ENCODE measurements at regions not wholly inside any gene's neighbourhood (a gene's known extent, or its start where the extent isn't known, plus 50 kb on each side); places are given as distances from the start of the nearest gene placed in this dataset.
"Not testable (repeated sequence)": the region's sequence is repeated elsewhere in the genome, so short reads cannot be mapped to it uniquely, and the experiment has no call there.

DNA sequence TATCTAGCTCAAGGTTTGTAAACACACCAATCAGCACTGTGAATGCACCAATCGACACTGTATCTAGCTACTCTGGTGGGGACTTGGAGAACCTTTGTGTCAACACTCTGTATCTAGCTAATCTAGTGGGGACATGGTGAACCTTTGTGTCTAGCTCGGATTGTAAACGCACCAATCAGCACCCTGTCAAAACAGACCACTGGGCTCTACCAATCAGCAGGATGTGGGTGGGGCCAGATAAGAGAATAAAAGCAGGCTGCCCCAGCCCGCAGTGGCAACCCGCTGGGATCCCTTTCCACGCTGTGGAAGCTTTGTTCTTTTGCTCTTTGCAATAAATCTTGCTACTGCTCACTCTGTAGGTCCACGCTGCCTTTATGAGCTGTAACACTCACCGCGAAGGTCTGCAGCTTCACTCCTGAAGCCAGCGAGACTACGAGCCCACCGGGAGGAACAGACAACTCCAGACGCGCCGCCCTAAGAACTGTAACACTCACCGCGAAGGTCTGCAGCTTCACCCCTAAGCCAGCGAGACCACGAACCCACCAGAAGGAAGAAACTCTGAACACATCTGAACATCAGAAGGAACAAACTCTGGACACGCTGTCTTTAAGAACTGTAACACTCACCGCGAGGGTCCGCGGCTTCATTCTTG lies 128.5 kb downstream of the MRPL14 start:
- H3K36me3 Mint-ChIP-seq, H3K9me3 Mint-ChIP-seq, H3K4me3 Mint-ChIP-seq, H3K27ac Mint-ChIP-seq, CTCF ChIA-PET: not testable (repeated sequence)
- H3K27me3 Mint-ChIP-seq: peaks cover 58% of the 10 kb centered on the region
- peak; percentile 15 for DNase-seq
- H3K4me1 Mint-ChIP-seq: peaks cover 29% of the 10 kb centered on the region

DNA sequence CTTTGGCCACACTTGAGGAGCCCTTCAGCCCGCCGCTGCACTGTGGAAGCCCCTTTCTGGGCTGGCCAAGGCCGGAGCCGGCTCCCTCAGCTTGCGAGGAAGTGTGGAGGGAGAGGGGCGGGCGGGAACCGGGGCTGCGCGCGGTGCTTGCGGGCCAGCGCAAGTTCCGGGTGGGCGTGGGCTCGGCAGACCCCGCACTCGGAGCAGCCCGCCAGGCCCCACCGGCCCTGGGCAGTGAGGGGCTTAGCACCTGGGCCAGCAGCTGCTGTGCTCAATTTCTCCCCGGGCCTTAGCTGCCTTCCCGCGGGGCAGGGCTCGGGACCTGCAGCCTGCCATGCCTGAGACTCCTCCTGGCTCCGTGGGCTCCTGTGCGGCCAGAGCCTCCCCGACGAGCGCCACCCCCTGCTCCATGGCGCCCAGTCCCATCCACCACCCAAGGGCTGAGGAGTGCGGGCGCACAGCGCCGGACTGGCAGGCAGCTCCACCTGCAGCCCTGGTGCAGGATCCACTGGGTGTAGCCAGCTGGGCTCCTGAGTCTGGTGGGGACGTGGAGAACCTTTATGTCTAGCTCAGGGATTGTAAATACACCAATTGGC lies 129.2 kb downstream of the MRPL14 start:
- H3K4me1 Mint-ChIP-seq: peaks cover 29% of the 10 kb centered on the region
- peak; percentile 15 for DNase-seq
- not testable (repeated sequence) for H3K9me3 Mint-ChIP-seq

DNA sequence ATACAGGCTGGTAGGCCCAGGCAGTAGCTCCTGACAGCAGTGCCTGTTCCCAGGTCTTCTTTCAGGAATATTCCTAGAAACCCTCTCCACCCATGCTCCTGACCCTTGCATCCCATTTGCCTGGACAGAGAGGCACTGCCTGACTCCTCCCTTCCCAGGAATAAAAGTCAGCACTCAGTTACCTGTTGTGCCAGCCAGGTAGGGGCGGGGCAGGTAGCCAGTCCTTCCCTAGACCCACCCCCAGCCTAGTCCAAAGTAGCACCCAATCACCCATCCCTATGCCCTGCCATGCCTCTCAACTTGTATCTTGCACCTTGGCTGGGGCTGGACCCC lies 129.9 kb downstream of the MRPL14 start:
- Mint-ChIP-seq H3K4me3 (no peak overlapping the region), H3K27ac (no peak overlapping the region), H3K9me3 (no peaks in the 10 kb centered on the region), H3K4me1 (peaks cover 25% of the 10 kb centered on the region), H3K36me3 (no peaks in the 10 kb centered on the region), H3K27me3 (peaks cover 43% of the 10 kb centered on the region)
- CTCF ChIA-PET: interaction anchor here (1.4 kb wide), 1 partner anchor 83 kb away, joined by 3 read pairs; no protein-coding TSS in a partner anchor
- DNase-seq: no peak

More for the DNA sequence above, 129.2 kb downstream of the MRPL14 start:
- CTCF ChIA-PET, H3K36me3 Mint-ChIP-seq, H3K4me3 Mint-ChIP-seq, H3K27ac Mint-ChIP-seq: not testable (repeated sequence)
- peaks cover 51% of the 10 kb centered on the region for H3K27me3 Mint-ChIP-seq

DNA sequence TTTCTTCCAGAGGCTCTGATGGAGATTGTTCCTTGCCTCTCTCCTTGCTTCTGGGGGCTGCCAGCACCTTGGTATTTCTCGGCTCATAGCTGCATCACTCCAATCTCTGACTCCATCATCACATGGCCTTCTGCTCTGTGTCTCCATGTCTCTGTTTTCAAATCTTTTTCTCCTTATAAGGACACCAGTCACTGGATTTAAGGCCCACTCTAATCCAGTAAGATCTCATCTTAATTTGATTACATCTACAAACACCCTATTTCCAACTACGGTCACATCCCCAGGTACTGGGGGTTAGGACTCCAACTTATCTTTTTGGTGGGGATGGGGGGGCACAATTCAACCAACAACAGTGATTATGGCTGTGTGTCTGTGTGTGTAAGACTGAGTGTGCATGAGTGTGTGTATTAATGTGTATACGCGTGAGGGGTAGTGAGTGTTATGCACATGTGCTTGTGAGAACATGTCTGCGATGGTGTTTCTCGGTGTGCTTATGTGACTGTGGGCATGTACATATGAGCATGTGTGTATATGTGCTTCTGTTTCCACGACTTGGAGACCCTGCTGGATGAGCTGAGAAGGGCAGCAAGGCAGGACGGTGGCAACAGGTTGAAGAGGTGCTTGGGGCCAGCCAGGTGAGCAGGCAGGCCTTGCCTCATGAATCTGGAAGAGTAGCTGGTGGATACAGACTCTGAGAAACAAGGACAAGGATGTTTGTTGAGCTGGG lies 130.5 kb downstream of the MRPL14 start:
- H3K9me3 Mint-ChIP-seq: no peaks in the 10 kb centered on the region
- no peak overlapping the region for H3K4me3 Mint-ChIP-seq
- peaks cover 23% of the 10 kb centered on the region for H3K4me1 Mint-ChIP-seq
- peaks cover 38% of the 10 kb centered on the region for H3K27me3 Mint-ChIP-seq
- H3K36me3 Mint-ChIP-seq: no peaks in the 10 kb centered on the region
- CTCF ChIA-PET: interaction anchor here (1.4 kb wide), 1 partner anchor 83 kb away, joined by 3 read pairs; no protein-coding TSS in a partner anchor
- DNase-seq: peak; percentile 14
- no peak overlapping the region for H3K27ac Mint-ChIP-seq

DNA sequence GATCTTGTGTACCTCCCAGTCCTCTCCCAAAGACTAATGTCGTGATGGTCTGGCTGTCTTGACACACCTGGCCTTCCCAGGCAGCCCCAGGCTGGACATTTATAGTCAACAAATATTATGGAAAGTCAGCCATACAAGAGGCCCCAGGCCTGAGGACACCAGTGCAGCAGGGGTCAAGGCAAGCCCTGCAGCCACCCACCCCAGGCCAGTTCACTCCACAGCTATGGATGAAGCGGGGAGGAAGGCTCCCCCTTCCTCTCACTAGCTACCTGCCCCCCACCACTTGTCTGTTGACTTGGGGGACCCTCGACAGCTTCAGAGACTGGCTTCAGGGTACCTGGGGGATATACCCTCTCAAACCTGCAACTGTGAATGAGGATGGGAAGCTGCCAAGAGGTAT lies 132.1 kb downstream of the MRPL14 start:
- H3K27ac Mint-ChIP-seq: no peak overlapping the region
- H3K27me3 Mint-ChIP-seq: peaks cover 22% of the 10 kb centered on the region
- H3K9me3 Mint-ChIP-seq: no peaks in the 10 kb centered on the region
- DNase-seq: no peak
- CTCF ChIA-PET: no interaction called here
- peaks cover 8% of the 10 kb centered on the region for H3K4me1 Mint-ChIP-seq
- H3K4me3 Mint-ChIP-seq: no peak overlapping the region
- H3K36me3 Mint-ChIP-seq: no peaks in the 10 kb centered on the region

DNA sequence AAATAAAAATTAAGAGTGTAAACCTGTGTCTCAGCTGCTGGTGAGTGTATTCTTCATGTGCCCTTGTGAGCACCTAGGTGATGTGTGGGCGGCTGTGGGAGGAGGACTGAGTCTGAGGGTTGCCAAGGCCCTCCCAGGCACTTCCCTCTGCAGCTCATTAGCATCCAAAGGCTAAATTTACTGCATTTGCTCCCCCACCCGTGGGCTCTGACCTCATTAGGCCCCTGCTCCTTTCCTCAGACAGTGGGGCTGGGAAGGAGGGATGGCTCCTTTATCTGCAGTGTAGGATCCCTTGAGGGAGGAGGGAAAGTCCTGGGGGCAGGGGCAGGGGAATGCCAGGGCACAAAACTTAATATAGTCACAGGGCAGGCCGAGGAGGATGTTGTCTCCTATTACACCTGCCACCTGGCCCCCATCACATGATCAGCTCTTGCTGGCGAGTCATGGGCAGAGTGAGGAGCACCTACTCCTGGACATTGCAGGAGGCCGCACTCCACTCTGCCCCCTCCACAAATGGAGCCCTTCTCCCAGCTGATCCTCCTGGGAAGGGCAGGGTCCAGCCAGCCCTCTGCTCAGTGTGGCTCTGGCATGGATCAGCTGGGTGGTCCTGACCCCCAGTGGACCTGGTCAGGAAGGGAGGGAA lies 133.2 kb downstream of the MRPL14 start:
- Mint-ChIP-seq H3K9me3 (no peaks in the 10 kb centered on the region), H3K4me3 (no peak overlapping the region), H3K27me3 (peaks cover 16% of the 10 kb centered on the region), H3K27ac (no peak overlapping the region), H3K36me3 (no peaks in the 10 kb centered on the region), H3K4me1 (peaks cover 3% of the 10 kb centered on the region)
- CTCF ChIA-PET: no interaction called here
- DNase-seq: no peak

DNA sequence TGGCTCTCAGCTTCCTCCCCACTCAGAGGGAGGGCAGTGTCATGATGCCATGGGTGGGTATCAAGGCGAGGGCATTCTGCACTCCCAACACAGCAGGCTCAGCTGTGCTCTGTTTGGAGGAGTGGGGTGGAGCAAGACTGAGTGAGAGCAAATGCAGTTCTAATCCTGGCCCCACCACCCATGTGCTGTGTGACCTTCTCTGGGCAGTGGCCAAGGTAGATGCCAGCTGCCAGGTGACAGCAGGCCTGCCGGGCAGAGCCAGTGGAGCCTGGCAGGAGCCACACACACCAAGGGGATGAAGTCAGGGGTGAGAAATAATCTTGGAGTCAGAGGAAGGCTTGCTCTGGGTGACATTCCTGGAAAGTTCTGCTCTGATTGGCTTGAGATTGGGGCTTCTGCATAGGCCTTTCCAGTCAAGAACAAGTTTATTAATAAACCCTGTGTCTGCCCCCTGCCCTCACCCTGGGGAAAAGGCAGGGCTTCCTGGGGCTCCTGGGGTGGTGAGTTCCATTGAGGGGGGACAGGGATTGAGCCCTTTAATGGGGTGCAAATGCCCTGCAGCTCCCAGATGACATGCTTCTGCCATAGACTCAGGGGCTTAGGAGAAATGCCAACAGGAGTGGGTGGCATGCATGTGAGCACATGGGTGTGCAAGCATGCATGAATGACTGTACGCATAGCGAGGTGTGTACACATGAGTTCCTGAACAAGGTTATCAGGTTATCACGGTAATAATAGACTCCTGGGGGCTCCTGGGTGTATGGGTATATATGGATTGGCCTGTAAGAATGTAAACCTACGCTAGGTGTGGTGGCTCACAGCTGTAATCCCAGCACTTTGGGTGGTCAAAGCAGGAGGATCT lies 134.2 kb downstream of the MRPL14 start:
- no peak overlapping the region for H3K4me3 Mint-ChIP-seq
- CTCF ChIA-PET: no interaction called here
- H3K27ac Mint-ChIP-seq: no peak overlapping the region
- no peak for DNase-seq
- H3K4me1 Mint-ChIP-seq: no peaks in the 10 kb centered on the region
- H3K36me3 Mint-ChIP-seq: no peaks in the 10 kb centered on the region
- peaks cover 13% of the 10 kb centered on the region for H3K27me3 Mint-ChIP-seq
- H3K9me3 Mint-ChIP-seq: no peaks in the 10 kb centered on the region

DNA sequence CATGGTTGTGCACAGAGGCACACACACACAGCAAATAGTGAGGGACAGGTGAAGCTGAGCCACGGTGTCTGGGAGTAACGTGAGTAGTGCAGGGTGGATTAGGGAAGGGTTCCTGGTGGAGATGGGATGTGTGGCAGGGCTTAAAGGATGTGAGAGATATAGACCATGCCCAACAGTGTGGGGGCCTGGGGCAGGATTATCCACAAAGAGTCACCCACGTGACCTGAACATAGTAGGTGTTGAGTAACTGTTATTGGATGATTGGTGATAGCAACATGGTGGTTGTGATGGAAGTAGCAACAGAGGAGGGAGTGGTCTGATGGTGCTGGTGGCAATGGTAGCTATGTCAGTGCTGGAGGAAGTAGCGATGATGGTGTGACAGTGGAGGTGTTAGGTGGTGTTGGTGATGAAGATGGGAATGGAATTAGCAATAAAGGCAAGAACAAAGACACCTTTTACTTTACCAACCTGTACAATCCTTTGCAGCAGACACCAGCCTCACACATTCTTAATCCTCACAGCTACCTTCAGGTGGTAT lies 135.1 kb downstream of the MRPL14 start:
- Mint-ChIP-seq H3K36me3 (no peaks in the 10 kb centered on the region), H3K27me3 (peaks cover 22% of the 10 kb centered on the region), H3K27ac (no peak overlapping the region), H3K9me3 (no peaks in the 10 kb centered on the region), H3K4me1 (no peaks in the 10 kb centered on the region), H3K4me3 (no peak overlapping the region)
- no peak for DNase-seq
- CTCF ChIA-PET: no interaction called here

DNA sequence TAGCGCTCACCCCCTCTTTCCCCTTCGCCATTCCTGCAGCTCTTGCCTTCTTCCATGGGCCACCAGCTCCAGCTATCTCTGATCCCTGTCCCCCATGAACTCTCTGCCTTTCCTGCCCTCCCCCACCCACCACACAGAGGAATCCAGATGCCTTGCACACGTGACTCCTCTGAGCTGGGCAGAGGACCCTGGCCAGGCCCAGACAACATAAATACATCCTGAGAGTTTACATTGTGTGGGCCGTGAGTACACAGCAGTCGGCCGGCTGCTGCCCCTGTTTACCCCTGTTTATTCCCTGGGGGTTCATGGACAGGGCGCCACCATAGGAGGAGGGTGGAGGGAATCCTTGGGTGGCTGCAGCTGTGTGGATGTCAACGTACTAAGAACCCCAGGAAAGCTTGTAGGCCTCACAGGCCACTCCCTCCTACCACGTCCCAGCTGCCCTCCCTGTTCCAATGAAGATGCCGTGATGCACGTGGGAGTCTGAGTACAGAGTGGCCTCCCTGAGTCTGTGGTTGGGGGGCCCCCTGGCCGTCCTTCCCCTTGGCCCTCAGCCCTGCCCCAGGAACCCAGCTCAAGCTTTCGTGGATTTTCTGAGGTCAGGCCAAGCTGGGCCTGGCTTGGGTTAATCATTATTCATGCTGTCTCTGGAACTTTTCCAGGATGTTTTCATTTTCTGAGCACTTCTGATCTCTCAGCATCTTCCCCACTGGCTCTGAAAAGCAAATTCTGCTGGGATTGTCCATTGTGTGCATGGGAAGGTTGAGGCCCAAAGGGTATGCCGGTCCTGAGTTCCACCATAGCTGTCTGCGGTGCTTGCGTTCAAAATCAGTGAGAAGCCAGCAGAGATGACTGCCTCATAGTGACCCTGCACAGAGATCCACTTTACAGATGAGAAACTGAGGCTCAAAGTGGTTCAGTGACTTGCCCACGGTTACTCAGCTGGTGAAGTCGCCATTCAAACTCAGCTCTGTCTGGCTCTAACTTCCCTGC lies 136.3 kb downstream of the MRPL14 start:
- no peak overlapping the region for H3K4me3 Mint-ChIP-seq
- H3K9me3 Mint-ChIP-seq: no peaks in the 10 kb centered on the region
- H3K36me3 Mint-ChIP-seq: no peaks in the 10 kb centered on the region
- H3K4me1 Mint-ChIP-seq: no peaks in the 10 kb centered on the region
- DNase-seq: no peak
- H3K27ac Mint-ChIP-seq: no peak overlapping the region
- H3K27me3 Mint-ChIP-seq: peaks cover 34% of the 10 kb centered on the region
- CTCF ChIA-PET: interaction anchor here (0.9 kb wide), 1 partner anchor 89 kb away, joined by 4 read pairs; no protein-coding TSS in a partner anchor

DNA sequence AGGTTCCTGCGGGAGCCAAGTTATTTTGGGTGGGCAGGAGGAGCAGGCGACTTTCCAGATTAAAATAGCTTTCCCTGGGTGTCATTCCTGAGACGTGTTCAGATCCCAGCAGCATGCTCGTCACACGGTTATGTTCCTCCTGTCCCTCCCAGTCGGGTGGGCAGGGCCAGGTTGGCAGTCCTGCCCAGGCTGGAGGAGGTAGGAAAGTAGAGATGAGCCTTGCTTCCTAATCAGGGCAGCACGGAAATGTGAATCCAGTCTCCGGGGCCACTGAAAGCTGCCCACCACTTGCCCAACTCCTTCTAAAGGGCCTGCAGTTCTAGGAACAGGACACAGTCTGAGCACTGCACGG lies 137.0 kb downstream of the MRPL14 start:
- Mint-ChIP-seq H3K36me3 (no peaks in the 10 kb centered on the region), H3K27me3 (peaks cover 40% of the 10 kb centered on the region), H3K4me3 (no peak overlapping the region), H3K4me1 (no peaks in the 10 kb centered on the region), H3K27ac (no peak overlapping the region), H3K9me3 (no peaks in the 10 kb centered on the region)
- CTCF ChIA-PET: interaction anchor here (0.9 kb wide), 1 partner anchor 89 kb away, joined by 4 read pairs; no protein-coding TSS in a partner anchor
- no peak for DNase-seq

DNA sequence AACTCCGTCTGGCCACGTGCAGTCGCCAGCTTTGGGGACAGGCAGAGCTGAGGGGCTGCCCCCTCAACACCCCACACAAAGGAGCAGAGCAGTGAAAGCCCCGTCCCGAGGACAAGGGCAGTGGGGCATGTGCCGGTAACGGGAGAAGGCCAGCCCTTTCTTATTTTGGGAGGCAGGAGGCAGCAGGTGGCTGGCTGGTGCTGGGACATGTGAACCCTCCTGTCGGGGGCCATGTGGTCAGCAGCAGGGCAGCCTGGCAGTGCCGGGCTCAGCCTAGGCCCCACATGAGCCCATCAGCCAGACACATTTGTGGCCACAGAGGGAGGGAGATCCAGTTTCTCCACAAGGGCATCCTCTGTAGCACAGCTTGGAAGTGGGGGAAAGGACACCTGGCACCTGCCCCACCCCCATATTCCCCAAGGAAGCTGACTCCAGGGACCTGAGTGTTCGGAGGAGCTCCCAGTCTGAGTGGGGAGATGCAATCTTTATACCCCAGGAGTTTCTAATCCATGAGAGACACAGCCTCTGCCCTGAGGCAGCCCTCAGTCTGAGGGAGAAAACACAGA lies 137.6 kb downstream of the MRPL14 start:
- CTCF ChIA-PET: no interaction called here

DNA sequence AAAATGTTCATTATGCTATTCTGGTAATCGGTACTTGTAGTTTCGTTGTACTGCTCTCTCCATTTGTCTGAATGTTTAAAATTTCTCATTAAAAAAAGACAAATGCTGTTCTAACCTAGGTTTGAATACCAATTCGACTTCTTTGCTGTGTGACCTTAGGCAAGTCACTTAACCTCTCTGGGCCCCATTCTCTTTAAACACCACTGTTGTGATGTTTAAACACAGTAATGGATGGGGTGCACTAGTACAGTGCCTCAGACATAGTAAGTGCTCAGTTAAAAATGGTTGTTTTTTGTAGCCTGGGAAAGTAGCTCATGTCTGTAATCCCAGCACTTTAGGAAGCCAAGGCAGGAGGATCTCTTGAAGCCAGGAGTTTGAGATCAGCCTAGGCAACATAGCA lies 138.5 kb downstream of the MRPL14 start:
- Mint-ChIP-seq H3K9me3 (no peaks in the 10 kb centered on the region), H3K27me3 (peaks cover 44% of the 10 kb centered on the region), H3K4me1 (no peaks in the 10 kb centered on the region), H3K36me3 (no peaks in the 10 kb centered on the region), H3K4me3 (no peak overlapping the region), H3K27ac (no peak overlapping the region)
- no peak for DNase-seq
- CTCF ChIA-PET: no interaction called here

More for the DNA sequence above, 137.6 kb downstream of the MRPL14 start:
- Mint-ChIP-seq H3K4me1 (no peaks in the 10 kb centered on the region), H3K9me3 (no peaks in the 10 kb centered on the region), H3K27ac (no peak overlapping the region), H3K36me3 (no peaks in the 10 kb centered on the region), H3K4me3 (no peak overlapping the region), H3K27me3 (peaks cover 45% of the 10 kb centered on the region)
- no peak for DNase-seq
